ENCODE measurements at regions not wholly inside any gene's neighbourhood (a gene's known extent, or its start where the extent isn't known, plus 50 kb on each side); places are given as distances from the start of the nearest gene placed in this dataset.
"Not testable (repeated sequence)": the region's sequence is repeated elsewhere in the genome, so short reads cannot be mapped to it uniquely, and the experiment has no call there.

DNA sequence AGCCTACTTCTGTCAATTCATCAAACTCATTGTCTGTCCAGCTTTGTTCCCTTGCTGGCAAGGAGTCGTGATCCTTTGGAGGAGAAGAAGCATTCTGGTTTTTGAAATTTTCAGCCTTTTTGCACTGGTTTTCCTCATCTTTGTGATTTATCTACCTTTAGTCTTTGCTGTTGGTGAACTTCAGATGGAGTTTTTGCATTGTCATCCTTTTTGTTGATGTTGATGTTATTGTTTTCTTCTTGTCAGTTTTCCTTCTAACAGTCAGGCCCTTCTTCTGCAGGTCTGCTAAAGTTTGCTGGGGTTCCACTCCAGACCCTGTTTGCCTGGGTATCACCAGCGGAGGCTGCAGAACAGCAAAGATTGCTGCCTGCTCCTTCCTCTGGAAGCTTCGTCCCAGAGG is 52.2 kb upstream of the KCNAB1 start:
- not testable (repeated sequence) for TF ChIP-seq CTCF (conservative IDR thresholded peaks at IDR 0.05); ZFX (IDR thresholded peaks at IDR 0.05)

All from C4-2B (cell line).